ENCODE measurements at regions not wholly inside any gene's neighbourhood (a gene's known extent, or its start where the extent isn't known, plus 50 kb on each side); places are given as distances from the start of the nearest gene placed in this dataset.

DNA sequence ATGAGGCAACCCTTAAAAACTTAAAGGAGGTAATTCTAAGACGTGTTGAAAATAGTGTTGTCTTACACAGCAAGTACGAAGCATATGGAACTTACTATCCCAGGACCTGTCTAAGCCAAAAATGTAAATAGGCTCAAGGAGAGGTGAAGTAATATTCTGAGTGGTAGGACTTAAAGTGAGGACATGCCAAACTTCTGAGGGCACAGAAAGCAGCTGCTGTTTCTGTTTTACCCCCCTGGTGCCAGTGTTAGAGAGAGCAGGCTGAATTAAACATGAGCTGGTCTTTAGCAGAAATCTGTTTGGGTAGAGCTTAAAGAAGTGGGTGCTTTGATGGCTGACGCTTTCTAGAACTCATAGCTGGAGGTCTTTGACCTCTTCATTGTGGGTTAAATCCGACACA is 149.7 kb upstream of the NPHP3 start:
- no peak for DNase-seq (ENCODE audit: low read depth, low spot score)
- Histone ChIP-seq H3K4me3 (replicated peaks in 1 of 2; ENCODE audit: low read depth in 1 of 2, low read length in 2 of 2) (no peak overlapping the region), H3K9ac (ENCODE audit: low read length) (no peak overlapping the region), H4K20me1 (ENCODE audit: insufficient read depth) (no peaks in the 10 kb centered on the region), H3K27ac (ENCODE audit: low read depth, low read length) (no peak overlapping the region), H2AFZ (ENCODE audit: low read depth, low read length, poor library complexity, severe bottlenecking) (no peak overlapping the region), H3K4me2 (ENCODE audit: low read length) (no peak overlapping the region), H3K27me3 (ENCODE audit: insufficient read depth, low read length) (peaks cover 44% of the 10 kb centered on the region), H3K36me3 (ENCODE audit: control insufficient read depth in 1 of 2, insufficient read depth in 2 of 2, low read length in 2 of 2) (no peaks in the 10 kb centered on the region), H3K4me1 (ENCODE audit: control insufficient read depth in 1 of 2, insufficient read depth in 2 of 2, low read length in 2 of 2) (no peaks in the 10 kb centered on the region), H3K9me2 (ENCODE audit: insufficient read depth) (no peaks in the 10 kb centered on the region), H3K79me2 (ENCODE audit: insufficient read depth, low read length) (no peaks in the 10 kb centered on the region), H3K9me3 (ENCODE audit: control insufficient read depth in 1 of 2, insufficient read depth in 1 of 2, low read depth in 1 of 2, low read length in 2 of 2) (no peaks in the 10 kb centered on the region)
- no peak for TF ChIP-seq POLR2A (IDR thresholded peaks at IDR 0.05; ENCODE audit: borderline replicate concordance, extremely low read depth, insufficient read depth, insufficient read length)
- TF ChIP-seq RAD21 (IDR thresholded peaks at IDR 0.05; ENCODE audit: low read depth), result no peak
- no peak for TF ChIP-seq SP1 (IDR thresholded peaks at IDR 0.05; ENCODE audit: low read depth)
- no peak for TF ChIP-seq TCF7L2 (IDR thresholded peaks at IDR 0.05; ENCODE audit: borderline replicate concordance, extremely low read depth, insufficient read depth, insufficient read length)
- TF ChIP-seq YY1 (IDR thresholded peaks at IDR 0.05; ENCODE audit: extremely low read depth, insufficient replicate concordance, low read depth, low read length), result no peak
- no peak for TF ChIP-seq EZH2phosphoT487 (IDR thresholded peaks at IDR 0.05; ENCODE audit: borderline replicate concordance)
- TF ChIP-seq FOSL1 (IDR thresholded peaks at IDR 0.05; ENCODE audit: low read depth), result no peak
- TF ChIP-seq ZNF274 (IDR thresholded peaks at IDR 0.05; ENCODE audit: low read depth, low read length), result no peak
- TF ChIP-seq SRF (IDR thresholded peaks at IDR 0.05; ENCODE audit: low read depth), result no peak
- TF ChIP-seq JUND (IDR thresholded peaks at IDR 0.05), result no peak
- no peak for TF ChIP-seq EZH2 (IDR thresholded peaks at IDR 0.05)
- TF ChIP-seq ATF3 (IDR thresholded peaks at IDR 0.05), result no peak
- no peak for TF ChIP-seq POLR2AphosphoS5 (IDR thresholded peaks at IDR 0.05; ENCODE audit: low read depth, low read length)
- no peak for TF ChIP-seq CBX3 (IDR thresholded peaks at IDR 0.05; ENCODE audit: low read depth)
- no peak for TF ChIP-seq CEBPB (IDR thresholded peaks at IDR 0.05; ENCODE audit: low read depth)
- ChIA-PET POLR2A (no interaction called here), CTCF (no interaction called here), RAD21 (ENCODE audit: low non-redundant PET in 1 of 2, low total read pairs in 2 of 2, uncharacterized antibody in 2 of 2, unreplicated experiment in 2 of 2) (no interaction called here)
- intact Hi-C loops (cut with micrococcal nuclease), result no loop called here
- no peak for ATAC-seq
- BruUV-seq (replicated peaks), result no TSS peak

Data from HCT116 (cell line).